Tibial nerve (tissue), 3 donors: ENCODE measurements at regions not wholly inside any gene's neighbourhood (a gene's known extent, or its start where the extent isn't known, plus 50 kb on each side); places are given as distances from the start of the nearest gene placed in this dataset.
"Not testable (repeated sequence)": the region's sequence is repeated elsewhere in the genome, so short reads cannot be mapped to it uniquely, and the experiment has no call there.

Experiments used
- POLR2A ChIP-seq, 2 donors: fragments of 450-650 bp; IDR thresholded peaks; one replicate each; pipeline ENCODE4 v1.6.1; 2017; ENCODE audit warnings: antibody characterized with exemption in 2 of 2, mild to moderate bottlenecking in 2 of 2, moderate library complexity in 2 of 2
- TF ChIP-seq, protein P1 (sequence below), 5 experiments: fragments of 200-600 bp in 3 of 5; fragments of 450-650 bp in 2 of 5; sonication (generic) in 3 of 5; IDR thresholded peaks; one replicate each; pipeline ENCODE4 v1.5.1; 2016 to 2019; ENCODE audit warnings: antibody characterized with exemption in 5 of 5, mild to moderate bottlenecking in 3 of 5, moderate library complexity in 2 of 5

- TF ChIP-seq, protein P1, sequence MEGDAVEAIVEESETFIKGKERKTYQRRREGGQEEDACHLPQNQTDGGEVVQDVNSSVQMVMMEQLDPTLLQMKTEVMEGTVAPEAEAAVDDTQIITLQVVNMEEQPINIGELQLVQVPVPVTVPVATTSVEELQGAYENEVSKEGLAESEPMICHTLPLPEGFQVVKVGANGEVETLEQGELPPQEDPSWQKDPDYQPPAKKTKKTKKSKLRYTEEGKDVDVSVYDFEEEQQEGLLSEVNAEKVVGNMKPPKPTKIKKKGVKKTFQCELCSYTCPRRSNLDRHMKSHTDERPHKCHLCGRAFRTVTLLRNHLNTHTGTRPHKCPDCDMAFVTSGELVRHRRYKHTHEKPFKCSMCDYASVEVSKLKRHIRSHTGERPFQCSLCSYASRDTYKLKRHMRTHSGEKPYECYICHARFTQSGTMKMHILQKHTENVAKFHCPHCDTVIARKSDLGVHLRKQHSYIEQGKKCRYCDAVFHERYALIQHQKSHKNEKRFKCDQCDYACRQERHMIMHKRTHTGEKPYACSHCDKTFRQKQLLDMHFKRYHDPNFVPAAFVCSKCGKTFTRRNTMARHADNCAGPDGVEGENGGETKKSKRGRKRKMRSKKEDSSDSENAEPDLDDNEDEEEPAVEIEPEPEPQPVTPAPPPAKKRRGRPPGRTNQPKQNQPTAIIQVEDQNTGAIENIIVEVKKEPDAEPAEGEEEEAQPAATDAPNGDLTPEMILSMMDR (IDR thresholded peaks at IDR 0.05) = not testable (repeated sequence)
- TF ChIP-seq POLR2A (IDR thresholded peaks at IDR 0.05) = not testable (repeated sequence)
These were observed 180.8 kb upstream of the GALNT15 start for GRCh38 chr3:15993660-15994059.
